ENCODE measurements at regions not wholly inside any gene's neighbourhood (a gene's known extent, or its start where the extent isn't known, plus 50 kb on each side); places are given as distances from the start of the nearest gene placed in this dataset.

GRCh38 chr13:83003185-83003584, 879.1 kb downstream of the SLITRK1 start:
- no peak for ATAC-seq
- H3K4me3 ChIP-seq: no peak overlapping the region
- no peaks in the 10 kb centered on the region for H3K36me3 ChIP-seq
- no peaks in the 10 kb centered on the region for H3K4me1 ChIP-seq
- TF ChIP-seq CTCF (IDR thresholded peaks at IDR 0.05): no peak
- no peak for TF ChIP-seq POLR2AphosphoS5 (IDR thresholded peaks at IDR 0.05)
- no peak for TF ChIP-seq POLR2A (IDR thresholded peaks at IDR 0.05)
- no peak for TF ChIP-seq EP300 (IDR thresholded peaks at IDR 0.05)
- H3K27ac ChIP-seq: no peak overlapping the region
- H3K9me3 ChIP-seq: no peaks in the 10 kb centered on the region
- H3K27me3 ChIP-seq: no peaks in the 10 kb centered on the region

GRCh38 chr13:82993417-82993816, 888.9 kb downstream of the SLITRK1 start:
- Histone ChIP-seq H3K36me3 (no peaks in the 10 kb centered on the region), H3K27ac (no peak overlapping the region), H3K27me3 (no peaks in the 10 kb centered on the region), H3K4me3 (no peak overlapping the region), H3K4me1 (no peaks in the 10 kb centered on the region), H3K9me3 (no peaks in the 10 kb centered on the region)
- no peak for ATAC-seq
- TF ChIP-seq CTCF (IDR thresholded peaks at IDR 0.05) (no peak), POLR2A (IDR thresholded peaks at IDR 0.05) (no peak)
- 80 to 83% methylated on average over 1 to 2 of the region's 2 CpGs for WGBS, 2 donors (ENCODE audit: low coverage in 1 of 2)

GRCh38 chr13:82976499-82976898, 905.8 kb downstream of the SLITRK1 start:
- TF ChIP-seq POLR2AphosphoS5 (IDR thresholded peaks at IDR 0.05): no peak
- no peak for TF ChIP-seq EP300 (IDR thresholded peaks at IDR 0.05)
- TF ChIP-seq POLR2A (IDR thresholded peaks at IDR 0.05): no peak
- TF ChIP-seq CTCF (IDR thresholded peaks at IDR 0.05): no peak
- no peak overlapping the region for H3K27ac ChIP-seq
- no peaks in the 10 kb centered on the region for H3K4me1 ChIP-seq
- H3K9me3 ChIP-seq: no peaks in the 10 kb centered on the region
- H3K4me3 ChIP-seq: no peak overlapping the region
- no peaks in the 10 kb centered on the region for H3K36me3 ChIP-seq
- ATAC-seq: no peak
- H3K27me3 ChIP-seq: no peaks in the 10 kb centered on the region

- ATAC-seq: no peak
- WGBS, 2 donors (ENCODE audit: low coverage in 1 of 2): 20 to 33% methylated on average over 7 of the region's 7 CpGs
Measured at GRCh38 chr13:82963226-82964099, 918.8 kb downstream of the SLITRK1 start.

More at GRCh38 chr13:82963226-82964099, 918.8 kb downstream of the SLITRK1 start:
- no peak overlapping the region for H3K27ac ChIP-seq
- TF ChIP-seq EP300 (IDR thresholded peaks at IDR 0.05) (no peak), CTCF (IDR thresholded peaks at IDR 0.05) (no peak), POLR2AphosphoS5 (IDR thresholded peaks at IDR 0.05) (no peak), POLR2A (IDR thresholded peaks at IDR 0.05) (no peak)
- no peaks in the 10 kb centered on the region for H3K27me3 ChIP-seq
- H3K36me3 ChIP-seq: no peaks in the 10 kb centered on the region
- no peaks in the 10 kb centered on the region for H3K4me1 ChIP-seq
- H3K9me3 ChIP-seq: no peaks in the 10 kb centered on the region
- H3K4me3 ChIP-seq: no peak overlapping the region

Measured in gastroesophageal sphincter (tissue), 4 donors.